ENCODE measurements at regions not wholly inside any gene's neighbourhood (a gene's known extent, or its start where the extent isn't known, plus 50 kb on each side); places are given as distances from the start of the nearest gene placed in this dataset.

DNA sequence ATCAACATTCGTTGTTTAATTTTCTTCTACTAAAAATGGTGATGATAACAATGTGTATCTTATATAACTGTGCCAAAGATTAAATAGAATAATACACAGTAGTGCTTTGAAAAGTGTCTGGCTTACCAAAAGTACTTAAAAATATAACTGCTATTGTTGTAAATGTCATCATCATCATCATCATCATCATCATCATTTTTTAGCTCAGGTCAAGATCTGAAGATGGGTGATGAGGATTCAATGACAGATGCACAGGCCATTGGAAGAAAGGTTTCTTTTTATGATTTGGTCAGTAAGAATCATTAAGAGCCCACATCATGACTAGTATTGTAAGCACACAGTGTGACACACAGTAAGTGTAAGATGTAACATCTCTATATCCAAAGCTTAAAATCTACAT, 795.2 kb downstream of the SLC4A3 start:
- no peaks in the 10 kb centered on the region for H3K27me3 Mint-ChIP-seq
- no peak overlapping the region for H3K4me3 Mint-ChIP-seq
- H3K4me1 Mint-ChIP-seq, result no peaks in the 10 kb centered on the region
- no peaks in the 10 kb centered on the region for H3K9me3 Mint-ChIP-seq
- H3K27ac Mint-ChIP-seq, result no peak overlapping the region
- no peaks in the 10 kb centered on the region for H3K36me3 Mint-ChIP-seq

DNA sequence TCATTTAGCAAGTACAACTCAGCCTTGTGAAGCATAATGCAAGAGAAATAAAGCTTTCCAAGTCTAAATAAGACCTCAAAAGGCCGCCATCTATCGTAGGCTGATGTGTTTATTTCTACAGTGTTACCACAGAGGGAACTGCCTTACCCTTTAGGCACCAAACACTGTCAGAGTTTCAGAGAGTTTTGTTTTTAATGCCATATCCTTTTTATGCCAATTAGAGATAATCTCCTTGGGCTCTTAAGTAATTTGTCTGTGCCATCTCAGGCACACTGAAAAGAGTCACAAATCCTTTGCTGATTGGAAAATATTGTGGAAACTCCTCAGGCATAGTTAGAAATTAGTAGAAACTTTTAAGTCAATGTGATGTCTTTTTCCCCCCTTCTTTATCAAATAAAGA, 797.1 kb downstream of the SLC4A3 start:
- H3K27ac Mint-ChIP-seq, result no peak overlapping the region
- no peak overlapping the region for H3K4me3 Mint-ChIP-seq
- H3K9me3 Mint-ChIP-seq, result no peaks in the 10 kb centered on the region
- no peaks in the 10 kb centered on the region for H3K36me3 Mint-ChIP-seq
- no peaks in the 10 kb centered on the region for H3K4me1 Mint-ChIP-seq
- no peaks in the 10 kb centered on the region for H3K27me3 Mint-ChIP-seq

DNA sequence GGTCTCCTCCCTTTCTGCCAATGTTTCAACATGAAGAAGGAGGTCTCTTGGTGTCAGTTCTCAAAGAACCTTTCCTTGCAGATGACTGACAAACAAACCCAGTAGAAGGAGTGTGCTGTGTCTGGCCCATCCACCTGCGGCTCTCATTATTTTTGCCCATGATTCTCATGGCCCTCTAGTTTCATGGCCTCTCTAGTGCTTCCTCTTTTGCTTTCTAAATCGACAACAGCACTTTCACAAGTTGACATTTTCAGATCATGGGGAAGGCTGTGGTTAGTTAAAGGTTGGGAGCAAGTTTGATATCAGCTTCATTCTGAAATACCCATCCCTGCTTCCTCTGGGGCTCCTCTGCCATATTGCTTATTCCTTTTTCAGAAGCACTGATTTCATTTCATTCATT, 805.2 kb downstream of the SLC4A3 start:
- no peak overlapping the region for H3K27ac Mint-ChIP-seq
- no peaks in the 10 kb centered on the region for H3K36me3 Mint-ChIP-seq
- H3K4me3 Mint-ChIP-seq, result no peak overlapping the region
- H3K27me3 Mint-ChIP-seq, result no peaks in the 10 kb centered on the region
- H3K9me3 Mint-ChIP-seq, result no peaks in the 10 kb centered on the region
- no peaks in the 10 kb centered on the region for H3K4me1 Mint-ChIP-seq

DNA sequence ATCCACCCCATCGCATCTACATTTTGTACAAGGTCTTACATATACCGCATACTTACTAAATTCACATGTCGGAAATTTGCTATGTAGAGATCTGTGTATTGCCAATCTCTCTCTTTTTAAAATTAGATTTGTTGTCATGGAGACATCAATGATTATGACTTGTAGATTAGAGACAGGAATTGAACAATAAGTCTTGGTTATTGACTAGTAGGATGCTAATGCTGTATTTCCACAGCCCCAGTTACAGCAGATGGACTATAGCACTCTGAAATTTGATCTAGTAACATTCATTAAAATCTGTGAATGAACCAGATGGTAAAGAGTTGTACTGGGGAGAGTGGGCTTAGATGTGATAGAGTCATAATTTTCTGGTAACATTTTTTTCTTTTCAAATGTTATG, 805.7 kb downstream of the SLC4A3 start:
- Mint-ChIP-seq H3K27me3 (no peaks in the 10 kb centered on the region), H3K27ac (no peak overlapping the region), H3K4me3 (no peak overlapping the region), H3K4me1 (no peaks in the 10 kb centered on the region), H3K36me3 (no peaks in the 10 kb centered on the region), H3K9me3 (no peaks in the 10 kb centered on the region)

DNA sequence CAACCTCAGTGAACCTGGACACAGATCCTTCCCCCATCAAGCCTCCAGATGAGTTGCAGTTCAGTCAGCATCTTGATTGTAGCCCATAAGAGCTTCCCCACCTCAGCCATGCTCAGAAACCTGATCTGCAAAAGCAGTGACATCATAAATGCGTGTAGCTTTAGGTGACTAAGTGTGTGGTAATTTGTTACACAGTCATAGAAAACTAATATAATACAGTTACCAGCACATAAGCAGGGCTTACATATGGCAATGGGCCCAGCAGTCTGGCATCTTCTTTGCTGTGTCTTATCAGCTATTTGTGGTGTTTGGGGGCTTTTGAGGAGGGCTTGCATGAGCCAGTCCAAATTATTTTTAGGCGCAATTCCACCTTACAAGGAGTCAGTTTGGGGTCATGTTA, 807.0 kb downstream of the SLC4A3 start:
- Mint-ChIP-seq H3K27me3 (no peaks in the 10 kb centered on the region), H3K4me1 (no peaks in the 10 kb centered on the region), H3K4me3 (no peak overlapping the region), H3K9me3 (peaks cover 6% of the 10 kb centered on the region), H3K27ac (no peak overlapping the region), H3K36me3 (no peaks in the 10 kb centered on the region)

DNA sequence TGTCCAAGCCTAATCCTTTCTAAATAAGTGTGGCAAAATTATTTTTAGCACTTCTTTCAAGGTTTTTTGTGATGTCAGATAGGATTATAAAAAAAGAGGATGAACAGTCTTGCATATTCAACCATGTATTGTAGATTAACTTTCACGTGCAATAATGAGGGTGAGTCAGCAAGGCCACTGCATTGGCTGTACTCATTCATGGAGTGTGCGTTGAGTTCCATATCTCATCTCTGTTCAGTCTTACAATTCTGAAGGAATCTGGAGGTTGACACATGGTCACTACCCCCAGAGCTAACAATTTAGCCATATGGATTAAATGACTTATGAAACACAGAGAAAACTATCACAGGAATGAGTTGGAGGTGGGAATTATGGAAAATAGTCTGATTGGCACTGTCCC, 810.5 kb downstream of the SLC4A3 start:
- H3K27me3 Mint-ChIP-seq, result no peaks in the 10 kb centered on the region
- H3K27ac Mint-ChIP-seq, result no peak overlapping the region
- no peaks in the 10 kb centered on the region for H3K36me3 Mint-ChIP-seq
- peaks cover 6% of the 10 kb centered on the region for H3K9me3 Mint-ChIP-seq
- no peaks in the 10 kb centered on the region for H3K4me1 Mint-ChIP-seq
- no peak overlapping the region for H3K4me3 Mint-ChIP-seq

DNA sequence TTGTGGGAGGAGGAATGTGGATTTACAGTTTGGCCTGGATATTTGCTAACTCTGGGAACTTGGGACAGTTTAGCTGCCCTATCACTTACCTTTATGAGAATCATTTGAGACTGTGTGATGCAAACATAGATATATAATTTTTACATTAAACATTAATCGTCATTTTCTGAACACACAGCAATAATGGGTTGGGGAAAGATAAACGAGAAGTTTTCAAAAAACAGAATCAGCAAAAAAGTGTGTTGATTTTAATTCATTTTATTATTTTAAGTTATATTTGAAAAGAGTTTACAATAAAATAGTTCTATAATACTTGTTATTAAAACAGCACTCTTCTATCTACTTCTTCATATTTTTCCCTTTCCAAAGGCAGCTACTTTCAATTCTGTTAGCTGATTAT, 813.3 kb downstream of the SLC4A3 start:
- H3K9me3 Mint-ChIP-seq, result peaks cover 6% of the 10 kb centered on the region
- H3K4me3 Mint-ChIP-seq, result no peak overlapping the region
- no peaks in the 10 kb centered on the region for H3K4me1 Mint-ChIP-seq
- H3K36me3 Mint-ChIP-seq, result no peaks in the 10 kb centered on the region
- no peak overlapping the region for H3K27ac Mint-ChIP-seq
- no peaks in the 10 kb centered on the region for H3K27me3 Mint-ChIP-seq

DNA sequence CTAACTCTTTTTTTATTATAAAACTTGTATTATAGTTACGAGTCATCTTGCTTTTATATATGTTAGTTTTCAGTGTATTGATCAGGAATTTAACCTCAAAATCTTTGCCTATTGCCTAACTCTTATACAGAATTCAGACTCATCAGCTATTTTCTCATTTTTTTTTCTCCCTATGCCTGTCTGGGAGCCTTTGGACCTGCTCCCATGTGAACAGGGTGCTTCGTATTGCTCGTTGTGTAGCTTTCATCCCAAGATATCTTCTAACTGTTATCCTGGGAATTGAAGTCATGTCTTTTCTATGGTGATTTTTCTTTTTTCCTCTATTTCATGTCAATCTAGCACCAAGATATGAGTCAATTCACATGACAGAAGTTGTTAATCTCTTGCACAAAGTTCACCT, 814.0 kb downstream of the SLC4A3 start:
- Mint-ChIP-seq H3K27me3 (no peaks in the 10 kb centered on the region), H3K9me3 (peaks cover 6% of the 10 kb centered on the region), H3K4me1 (no peaks in the 10 kb centered on the region)

DNA sequence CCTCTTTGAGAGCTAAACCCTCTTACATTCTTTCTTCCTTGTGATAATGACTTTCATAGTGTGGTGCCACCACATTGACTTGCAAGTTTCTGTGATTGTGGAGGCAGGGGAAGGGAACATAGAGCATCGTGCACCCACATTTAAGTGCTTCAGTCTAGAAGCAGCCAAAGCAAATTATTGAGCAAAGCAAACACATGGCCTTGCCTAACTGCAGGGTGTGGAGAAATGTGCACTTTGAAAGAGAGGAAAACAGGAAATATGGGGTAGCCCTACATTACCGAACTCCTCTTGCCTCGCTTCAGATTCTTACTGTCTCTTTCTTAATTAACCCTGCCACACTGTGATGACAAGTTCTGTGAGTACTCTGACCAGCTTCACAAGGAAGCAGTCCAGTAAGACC, 814.6 kb downstream of the SLC4A3 start:
- Mint-ChIP-seq H3K27ac (no peak overlapping the region), H3K9me3 (peaks cover 6% of the 10 kb centered on the region), H3K4me3 (no peak overlapping the region), H3K4me1 (no peaks in the 10 kb centered on the region), H3K27me3 (no peaks in the 10 kb centered on the region), H3K36me3 (no peaks in the 10 kb centered on the region)

More for the DNA sequence above, 814.0 kb downstream of the SLC4A3 start:
- H3K27ac Mint-ChIP-seq, result no peak overlapping the region
- no peak overlapping the region for H3K4me3 Mint-ChIP-seq
- no peaks in the 10 kb centered on the region for H3K36me3 Mint-ChIP-seq

DNA sequence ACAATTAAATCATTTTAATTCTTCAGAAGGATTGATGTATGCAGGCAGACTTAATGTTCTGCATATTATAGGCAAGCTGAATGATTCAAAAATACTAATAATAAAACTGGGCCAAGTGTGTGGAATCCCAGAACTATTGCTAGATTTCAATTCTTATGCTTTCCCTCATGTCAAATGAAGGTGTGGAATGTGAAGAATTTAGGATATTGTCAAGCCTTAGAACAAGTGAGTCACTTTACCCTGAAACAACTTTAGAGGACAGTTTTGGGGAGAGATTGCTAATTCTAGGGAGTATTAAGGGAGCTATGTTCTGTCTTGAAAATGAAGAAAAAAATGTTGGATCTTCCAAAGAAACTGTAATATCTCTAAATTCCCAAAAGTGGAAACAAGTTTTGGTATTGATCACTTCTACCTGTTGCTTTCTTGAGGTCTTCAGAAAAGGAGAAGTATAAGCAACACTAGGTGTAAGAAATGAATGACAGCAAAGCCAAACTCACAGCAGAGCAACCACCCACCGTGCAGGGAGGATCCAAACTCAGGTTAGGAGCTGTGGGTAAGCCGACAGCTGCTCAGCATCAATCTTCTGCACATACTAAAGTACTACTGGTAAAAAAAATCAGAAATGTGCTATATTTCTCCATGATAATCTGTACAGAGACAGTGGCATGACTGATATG, 818.1 kb downstream of the SLC4A3 start:
- Mint-ChIP-seq H3K9me3 (no peaks in the 10 kb centered on the region), H3K4me3 (no peak overlapping the region), H3K27me3 (peaks cover 3% of the 10 kb centered on the region), H3K4me1 (no peaks in the 10 kb centered on the region), H3K27ac (no peak overlapping the region), H3K36me3 (no peaks in the 10 kb centered on the region)

DNA sequence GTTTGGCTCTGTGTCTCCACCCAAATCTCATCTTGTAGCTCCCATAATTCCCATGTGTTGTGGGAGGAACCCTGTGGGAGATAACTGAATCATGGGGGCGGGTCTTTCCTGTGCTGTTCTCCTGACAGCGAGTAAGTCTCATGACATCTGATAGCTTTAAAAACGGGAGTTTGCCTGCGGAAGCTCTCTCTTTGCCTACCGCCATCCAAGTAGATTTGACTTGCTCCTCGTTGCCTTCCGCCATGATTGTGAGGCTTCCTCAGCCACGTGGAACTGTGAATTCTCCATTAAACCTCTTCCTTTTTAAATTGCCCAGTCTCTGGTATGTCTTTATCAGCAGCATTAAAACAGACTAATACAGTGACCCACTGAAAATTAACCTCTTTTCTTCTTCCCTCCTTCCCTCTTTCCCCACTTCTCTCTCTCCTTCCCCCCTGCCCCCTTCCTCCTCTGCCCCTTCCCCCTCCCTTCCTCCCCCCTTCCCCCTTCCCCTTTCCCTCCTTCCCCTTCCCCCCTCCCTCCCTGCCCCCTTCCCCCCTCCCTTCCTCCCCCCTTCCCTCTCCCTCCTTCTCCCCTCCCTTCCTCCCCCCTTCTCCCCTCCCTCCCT, 818.8 kb downstream of the SLC4A3 start:
- Mint-ChIP-seq H3K27me3 (peaks cover 3% of the 10 kb centered on the region), H3K4me3 (no peak overlapping the region), H3K9me3 (no peaks in the 10 kb centered on the region), H3K36me3 (no peaks in the 10 kb centered on the region), H3K4me1 (no peaks in the 10 kb centered on the region), H3K27ac (no peak overlapping the region)

DNA sequence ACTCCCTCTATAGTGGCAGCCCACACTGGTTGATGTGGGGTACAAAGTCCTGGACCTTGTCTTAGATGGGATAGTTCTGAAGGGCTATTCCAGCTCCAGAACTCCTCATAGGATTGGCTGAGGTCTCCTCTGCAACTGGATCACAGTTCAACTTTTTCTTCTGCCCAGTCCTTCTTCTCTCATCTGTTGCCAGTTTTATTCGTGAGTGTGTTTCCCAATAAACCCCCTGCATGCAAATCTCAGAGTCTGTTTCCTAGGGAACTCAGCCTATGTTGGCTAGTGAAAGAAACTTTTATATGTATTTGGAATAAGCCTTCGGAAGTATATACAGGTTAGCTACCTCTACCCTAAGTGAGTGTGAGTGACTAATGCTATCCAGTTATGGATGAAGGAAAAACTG, 823.4 kb downstream of the SLC4A3 start:
- no peak overlapping the region for H3K27ac Mint-ChIP-seq
- no peak overlapping the region for H3K4me3 Mint-ChIP-seq
- no peaks in the 10 kb centered on the region for H3K36me3 Mint-ChIP-seq
- H3K9me3 Mint-ChIP-seq, result no peaks in the 10 kb centered on the region
- H3K27me3 Mint-ChIP-seq, result peaks cover 6% of the 10 kb centered on the region
- H3K4me1 Mint-ChIP-seq, result no peaks in the 10 kb centered on the region

DNA sequence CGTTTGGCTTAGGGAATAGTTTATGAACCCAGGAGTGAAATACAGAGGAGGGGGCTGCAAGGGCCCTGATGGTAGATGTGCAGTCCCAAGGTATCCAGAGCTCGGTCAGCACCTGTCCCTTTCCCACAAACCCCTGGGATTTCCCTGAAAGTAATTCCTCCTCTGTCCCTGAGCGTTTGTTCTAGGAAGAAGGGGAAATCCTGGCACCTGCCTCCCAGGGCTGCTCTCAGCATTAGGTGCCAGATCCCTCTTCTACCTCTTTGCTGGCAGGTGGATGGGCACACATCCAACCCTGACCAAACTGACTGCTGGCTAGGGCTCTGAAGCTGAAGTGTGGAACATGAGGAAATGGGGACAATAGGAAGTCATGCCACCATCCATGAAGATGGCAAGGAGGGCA, 824.0 kb downstream of the SLC4A3 start:
- Mint-ChIP-seq H3K4me3 (no peak overlapping the region), H3K4me1 (no peaks in the 10 kb centered on the region), H3K9me3 (no peaks in the 10 kb centered on the region), H3K27me3 (peaks cover 6% of the 10 kb centered on the region), H3K36me3 (no peaks in the 10 kb centered on the region), H3K27ac (no peak overlapping the region)

DNA sequence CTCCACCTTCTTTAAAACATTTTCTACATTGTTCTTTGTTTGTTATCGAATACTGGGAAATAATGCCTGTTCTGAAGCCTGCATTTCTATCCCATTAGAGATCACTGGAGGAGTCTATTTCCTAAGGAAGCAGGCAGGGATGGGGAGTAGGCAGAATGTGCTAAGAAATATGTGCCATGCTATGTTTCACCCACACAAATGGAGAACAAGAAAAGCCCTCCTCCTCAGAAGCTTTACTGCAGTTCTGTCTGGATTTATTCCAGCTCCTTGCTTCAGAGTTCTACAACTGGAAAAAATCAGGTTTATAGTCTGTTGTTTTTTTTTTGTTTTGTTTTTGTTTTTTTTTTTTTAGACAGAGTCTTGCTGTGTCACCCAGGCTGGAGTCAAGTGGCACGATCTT, 825.1 kb downstream of the SLC4A3 start:
- Mint-ChIP-seq H3K4me1 (no peaks in the 10 kb centered on the region), H3K4me3 (no peak overlapping the region), H3K36me3 (no peaks in the 10 kb centered on the region), H3K9me3 (no peaks in the 10 kb centered on the region), H3K27me3 (peaks cover 6% of the 10 kb centered on the region), H3K27ac (no peak overlapping the region)

DNA sequence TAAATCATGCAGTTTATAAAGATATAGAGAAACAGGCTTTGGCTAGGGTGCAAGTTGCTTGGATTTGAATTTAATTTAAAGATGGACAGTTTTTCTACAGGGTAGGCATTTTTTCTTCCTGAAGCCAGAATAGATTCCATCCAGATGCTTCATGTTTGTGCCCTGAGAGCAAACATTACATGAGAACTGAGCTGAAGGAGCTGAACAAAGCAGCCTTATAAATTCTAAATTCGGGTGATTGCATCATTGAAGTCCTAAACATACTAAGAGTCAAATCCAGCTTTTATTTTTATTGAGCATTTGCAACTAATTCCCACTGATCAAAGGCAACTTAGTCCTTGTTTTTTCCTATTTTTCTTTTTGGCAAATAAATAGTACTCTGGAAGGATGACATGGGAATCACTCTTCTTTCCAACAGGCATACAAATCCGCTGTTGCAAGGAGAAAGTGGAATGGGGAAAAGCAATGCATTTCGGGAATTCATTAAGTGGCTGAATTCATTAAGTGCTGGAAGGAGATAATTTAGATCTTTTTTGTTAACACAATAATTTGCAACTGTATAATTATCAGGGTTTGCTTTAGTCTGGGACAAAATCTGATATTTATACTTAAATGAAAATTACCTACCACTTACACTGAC, 828.0 kb downstream of the SLC4A3 start:
- no peak overlapping the region for H3K27ac Mint-ChIP-seq
- H3K9me3 Mint-ChIP-seq, result no peaks in the 10 kb centered on the region
- H3K4me3 Mint-ChIP-seq, result no peak overlapping the region
- H3K36me3 Mint-ChIP-seq, result no peaks in the 10 kb centered on the region
- H3K4me1 Mint-ChIP-seq, result no peaks in the 10 kb centered on the region
- peaks cover 2% of the 10 kb centered on the region for H3K27me3 Mint-ChIP-seq

DNA sequence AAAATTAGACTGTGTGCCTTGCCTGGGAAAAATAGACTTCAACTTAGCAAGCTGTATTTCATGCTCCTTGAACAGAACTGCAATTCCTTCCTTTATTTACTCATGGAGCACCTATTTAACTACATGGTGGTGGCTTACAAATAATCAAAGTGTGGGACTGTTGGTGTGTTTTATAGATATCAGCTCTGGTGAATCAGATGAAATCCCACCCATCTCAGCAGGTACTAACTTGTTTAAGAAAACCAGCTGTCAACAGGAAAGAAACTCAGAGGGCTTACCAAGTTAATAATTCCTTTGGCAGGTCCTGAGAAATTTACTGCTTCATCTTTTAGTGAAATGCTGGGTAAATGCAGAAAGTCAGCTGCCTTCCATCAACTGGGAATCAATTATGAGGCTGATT, 830.6 kb downstream of the SLC4A3 start:
- Mint-ChIP-seq H3K27ac (no peak overlapping the region), H3K27me3 (peaks cover 2% of the 10 kb centered on the region), H3K4me1 (no peaks in the 10 kb centered on the region), H3K9me3 (no peaks in the 10 kb centered on the region), H3K4me3 (no peak overlapping the region), H3K36me3 (no peaks in the 10 kb centered on the region)
